Skeletal muscle tissue (tissue), 3 donors: ENCODE measurements at regions not wholly inside any gene's neighbourhood (a gene's known extent, or its start where the extent isn't known, plus 50 kb on each side); places are given as distances from the start of the nearest gene placed in this dataset.
"Not testable (repeated sequence)": the region's sequence is repeated elsewhere in the genome, so short reads cannot be mapped to it uniquely, and the experiment has no call there.

Source experiments
- H3K27ac ChIP-seq: one replicate; pipeline ENCODE4 v1.7.0; 2013; ENCODE audit warnings: mild to moderate bottlenecking, low read depth, low read length, inconsistent platforms
- H3K27me3 ChIP-seq, 3 donors: one replicate each; pipeline ENCODE4 v1.7.0; 2013; ENCODE audit warnings: low read length in 3 of 3; ENCODE audit not compliant: control insufficient read depth in 3 of 3, insufficient read depth in 3 of 3
- H3K36me3 ChIP-seq, 3 donors: one replicate each; pipeline ENCODE4 v1.7.0; 2013; ENCODE audit warnings: low read length in 3 of 3; ENCODE audit not compliant: control insufficient read depth in 3 of 3, insufficient read depth in 3 of 3
- H3K4me1 ChIP-seq, 3 donors: one replicate each; pipeline ENCODE4 v1.7.0; 2013; ENCODE audit warnings: low read length in 3 of 3, mild to moderate bottlenecking in 3 of 3; ENCODE audit not compliant: control insufficient read depth in 3 of 3, insufficient read depth in 3 of 3
- H3K4me3 ChIP-seq, 3 donors: one replicate each; pipeline ENCODE4 v1.7.0; 2013; ENCODE audit warnings: low read length in 3 of 3
- H3K9ac ChIP-seq, 3 donors: one replicate each; pipeline ENCODE4 v1.7.0; 2013; ENCODE audit warnings: low read length in 3 of 3, mild to moderate bottlenecking in 3 of 3, moderate library complexity in 2 of 3, low read depth in 1 of 3
- H3K9me3 ChIP-seq, 3 donors: one replicate each; pipeline ENCODE4 v1.7.0; 2013; ENCODE audit warnings: low read length in 3 of 3; ENCODE audit not compliant: control insufficient read depth in 3 of 3
- donor health status: Osteomylitis.

GRCh38 chr22:22322792-22323191 lies 78.2 kb downstream of the VPREB1 start:
- peaks cover 0 to 3% (median 0%) of the 10 kb centered on the region in 3 donors for H3K27me3 ChIP-seq
- no peak overlapping the region for H3K4me3 ChIP-seq
- peaks cover 12 to 17% (median 15%) of the 10 kb centered on the region in 3 donors for H3K36me3 ChIP-seq
- no peak overlapping the region for H3K27ac ChIP-seq
- H3K4me1 ChIP-seq: no peaks in the 10 kb centered on the region
- H3K9me3 ChIP-seq: no peaks in the 10 kb centered on the region
- H3K9ac ChIP-seq: no peak overlapping the region

- H3K9ac ChIP-seq: no peak overlapping the region
- no peak overlapping the region for H3K4me3 ChIP-seq
- H3K27me3 ChIP-seq: peaks cover 19 to 34% (median 22%) of the 10 kb centered on the region in 3 donors
- peaks cover 0 to 3% (median 0%) of the 10 kb centered on the region in 3 donors for H3K9me3 ChIP-seq
- no peak overlapping the region for H3K27ac ChIP-seq
- peaks cover 0 to 3% (median 0%) of the 10 kb centered on the region in 3 donors for H3K36me3 ChIP-seq
- no peaks in the 10 kb centered on the region for H3K4me1 ChIP-seq
Measured at GRCh38 chr22:22327723-22328122, 83.1 kb downstream of the VPREB1 start.

- Histone ChIP-seq H3K4me1 (no peaks in the 10 kb centered on the region), H3K9me3 (peaks cover 0 to 3% (median 0%) of the 10 kb centered on the region in 3 donors), H3K27me3 (peaks cover 19 to 34% (median 22%) of the 10 kb centered on the region in 3 donors), H3K4me3 (no peak overlapping the region), H3K9ac (no peak overlapping the region), H3K27ac (no peak overlapping the region), H3K36me3 (no peaks in the 10 kb centered on the region)
Measured at GRCh38 chr22:22329792-22330191, 85.2 kb downstream of the VPREB1 start.

GRCh38 chr22:22335640-22336039 lies 91.1 kb downstream of the VPREB1 start:
- not testable (repeated sequence) for H3K36me3 ChIP-seq, H3K4me3 ChIP-seq, H3K9ac ChIP-seq, H3K27ac ChIP-seq, H3K4me1 ChIP-seq, H3K9me3 ChIP-seq
- peaks cover 3 to 16% (median 12%) of the 10 kb centered on the region in 3 donors for H3K27me3 ChIP-seq

- H3K4me1 ChIP-seq, H3K27ac ChIP-seq, H3K9ac ChIP-seq, H3K9me3 ChIP-seq, H3K4me3 ChIP-seq, H3K36me3 ChIP-seq: not testable (repeated sequence)
- H3K27me3 ChIP-seq: peaks cover 0 to 10% (median 5%) of the 10 kb centered on the region in 3 donors
Measured at GRCh38 chr22:22336333-22336732, 91.7 kb downstream of the VPREB1 start.

- H3K27me3 ChIP-seq: peaks cover 0 to 13% (median 5%) of the 10 kb centered on the region in 3 donors
- H3K9me3 ChIP-seq, H3K36me3 ChIP-seq, H3K27ac ChIP-seq, H3K4me3 ChIP-seq, H3K4me1 ChIP-seq, H3K9ac ChIP-seq: not testable (repeated sequence)
Measured at GRCh38 chr22:22338778-22339177, 94.2 kb downstream of the VPREB1 start.

GRCh38 chr22:22341736-22342135 lies 97.2 kb downstream of the VPREB1 start:
- no peaks in the 10 kb centered on the region for H3K4me1 ChIP-seq
- no peaks in the 10 kb centered on the region for H3K9me3 ChIP-seq
- no peak overlapping the region for H3K27ac ChIP-seq
- H3K4me3 ChIP-seq: no peak overlapping the region
- H3K27me3 ChIP-seq: peaks cover 0 to 11% (median 5%) of the 10 kb centered on the region in 3 donors
- no peak overlapping the region for H3K9ac ChIP-seq
- no peaks in the 10 kb centered on the region for H3K36me3 ChIP-seq

- Histone ChIP-seq H3K4me3 (no peak overlapping the region), H3K9ac (no peak overlapping the region), H3K36me3 (no peaks in the 10 kb centered on the region), H3K4me1 (no peaks in the 10 kb centered on the region), H3K27me3 (peaks cover 0 to 14% (median 5%) of the 10 kb centered on the region in 3 donors), H3K9me3 (no peaks in the 10 kb centered on the region), H3K27ac (no peak overlapping the region)
Measured at GRCh38 chr22:22342697-22343580, 98.4 kb downstream of the VPREB1 start.

- no peak overlapping the region for H3K9ac ChIP-seq
- peaks cover 7 to 22% (median 10%) of the 10 kb centered on the region in 3 donors for H3K27me3 ChIP-seq
- no peaks in the 10 kb centered on the region for H3K36me3 ChIP-seq
Measured at GRCh38 chr22:22343581-22344296, 99.2 kb downstream of the VPREB1 start.

GRCh38 chr22:22344430-22344829 lies 99.8 kb downstream of the VPREB1 start:
- Histone ChIP-seq H3K9ac (no peak overlapping the region), H3K27ac (no peak overlapping the region), H3K9me3 (no peaks in the 10 kb centered on the region), H3K4me1 (no peaks in the 10 kb centered on the region), H3K27me3 (peaks cover 12 to 29% (median 15%) of the 10 kb centered on the region in 3 donors), H3K4me3 (no peak overlapping the region), H3K36me3 (no peaks in the 10 kb centered on the region)

More at GRCh38 chr22:22343581-22344296, 99.2 kb downstream of the VPREB1 start:
- Histone ChIP-seq H3K9me3 (no peaks in the 10 kb centered on the region), H3K4me3 (no peak overlapping the region), H3K27ac (no peak overlapping the region), H3K4me1 (no peaks in the 10 kb centered on the region)
